AG10803 (cell line): ENCODE measurements at regions not wholly inside any gene's neighbourhood (a gene's known extent, or its start where the extent isn't known, plus 50 kb on each side); places are given as distances from the start of the nearest gene placed in this dataset.

Source experiments
- DNase-seq: peaks from one replicate; pipeline ENCODE4 v3.0.0; 2010; ENCODE audit warnings: low read depth
- H3K4me3 ChIP-seq: 2 replicates; pipeline ENCODE4 v1.5.1; 2011; ENCODE audit warnings: mild to moderate bottlenecking, low read length, control low read depth
- CTCF ChIP-seq: conservative IDR thresholded peaks from 2 replicates; pipeline ENCODE4 v1.5.1; 2011; ENCODE audit warnings: mild to moderate bottlenecking, low read length, control low read depth, inconsistent platforms

DNA sequence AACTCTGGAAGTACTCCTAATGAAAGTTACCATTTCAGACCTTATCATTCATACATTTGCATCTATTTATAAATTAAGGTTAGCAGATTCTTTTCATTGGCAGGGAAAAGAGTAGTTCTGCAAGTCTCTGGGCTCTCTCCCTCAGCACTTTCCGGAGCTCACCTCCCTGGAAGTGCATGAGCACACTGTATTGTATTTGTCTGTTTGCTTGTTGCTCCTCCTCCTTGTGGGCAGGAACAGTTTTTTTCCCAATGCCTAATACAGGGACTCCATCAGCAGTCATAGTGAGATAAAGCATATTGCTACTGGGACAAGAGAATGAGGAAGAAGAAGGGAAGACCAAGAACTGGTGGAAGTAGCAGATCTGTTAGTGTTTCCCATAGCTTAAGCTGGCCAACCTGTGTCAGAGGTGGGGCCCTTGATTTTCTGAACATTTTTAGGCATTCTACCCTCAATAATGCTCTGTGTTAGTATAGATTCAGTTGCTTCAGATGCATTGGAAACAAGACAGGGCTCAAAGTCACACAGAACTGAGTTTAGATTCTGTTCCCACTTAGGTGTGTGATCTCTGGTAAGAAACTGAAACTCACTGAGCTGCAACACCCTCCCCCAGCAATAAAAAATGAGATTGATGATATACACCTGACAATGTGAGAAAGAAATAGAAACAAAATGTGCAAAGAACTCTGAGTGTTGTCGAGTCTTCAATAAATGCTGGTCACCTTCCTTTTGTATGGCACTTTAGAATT is 407.8 kb downstream of the TUSC7 start:
- no peak for DNase-seq
- H3K4me3 ChIP-seq: no peak overlapping the region
- TF ChIP-seq CTCF: no peak

DNA sequence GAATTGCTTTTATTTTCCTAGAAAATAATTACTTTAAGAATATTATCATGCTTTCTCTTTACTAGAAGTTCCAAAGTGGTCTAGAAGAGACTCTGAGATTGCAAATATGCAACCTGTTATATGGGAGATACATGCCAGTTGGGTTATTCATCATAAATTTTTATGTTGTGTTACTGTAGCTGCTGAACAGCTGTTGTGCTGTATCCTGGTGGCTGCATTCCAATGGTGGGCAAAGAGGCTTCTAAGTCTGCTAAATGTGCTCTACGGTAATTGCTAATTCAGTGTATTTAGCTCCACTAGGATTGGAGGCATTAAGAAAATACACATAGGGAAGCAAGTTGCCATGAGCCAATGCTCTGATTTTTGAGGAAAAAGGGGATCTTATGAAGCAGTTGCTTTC is 409.0 kb downstream of the TUSC7 start:
- no peak for DNase-seq
- TF ChIP-seq CTCF: no peak
- no peak overlapping the region for H3K4me3 ChIP-seq

- TF ChIP-seq CTCF: no peak
Measured at GRCh38 chr3:117120014-117120413, 410.4 kb downstream of the TUSC7 start.

GRCh38 chr3:117122609-117123008 is 413.0 kb downstream of the TUSC7 start:
- no peak overlapping the region for H3K4me3 ChIP-seq
- no peak for TF ChIP-seq CTCF
- no peak for DNase-seq

More at GRCh38 chr3:117120014-117120413, 410.4 kb downstream of the TUSC7 start:
- DNase-seq: no peak
- H3K4me3 ChIP-seq: no peak overlapping the region

GRCh38 chr3:117126460-117126859 is 416.9 kb downstream of the TUSC7 start:
- no peak for DNase-seq
- H3K4me3 ChIP-seq: no peak overlapping the region
- TF ChIP-seq CTCF: no peak

GRCh38 chr3:117126946-117127546 is 417.5 kb downstream of the TUSC7 start:
- no peak overlapping the region for H3K4me3 ChIP-seq
- TF ChIP-seq CTCF: no peak
- DNase-seq: no peak

DNA sequence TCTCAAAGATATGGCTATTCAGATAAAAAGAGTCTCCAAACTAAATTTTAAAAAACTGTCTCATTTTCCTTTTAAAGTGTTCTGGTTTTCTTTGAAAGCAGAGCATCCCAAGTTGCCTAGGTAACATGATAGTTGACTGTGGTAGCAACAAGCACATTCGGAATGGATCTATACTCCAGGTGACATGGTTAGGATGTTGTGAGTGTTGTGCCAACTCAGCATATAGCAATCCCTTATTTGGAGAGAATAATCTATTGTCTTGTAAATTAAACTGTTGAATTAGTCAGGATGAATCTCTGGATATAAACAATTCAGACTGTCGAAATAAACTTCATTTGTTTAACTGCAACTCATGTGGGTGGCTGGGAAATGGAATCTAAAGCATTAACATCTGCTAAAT is 418.6 kb downstream of the TUSC7 start:
- TF ChIP-seq CTCF: no peak
- no peak for DNase-seq
- H3K4me3 ChIP-seq: no peak overlapping the region
